Nephron progenitor cell (in vitro differentiated cells): ENCODE measurements at regions not wholly inside any gene's neighbourhood (a gene's known extent, or its start where the extent isn't known, plus 50 kb on each side); places are given as distances from the start of the nearest gene placed in this dataset.

Source experiments
- DNase-seq: peaks from one replicate; pipeline ENCODE4 v3.0.0; 2021
- H3K27ac Mint-ChIP-seq: 2 replicates; pipeline ENCODE4 v1.8.0; 2021; ENCODE audit warnings: mild to moderate bottlenecking, moderate library complexity, mixed read lengths
- H3K27me3 Mint-ChIP-seq: 2 replicates; pipeline ENCODE4 v1.8.0; 2021; ENCODE audit warnings: mild to moderate bottlenecking, low read depth, mixed read lengths; ENCODE audit not compliant: poor library complexity
- H3K36me3 Mint-ChIP-seq: 2 replicates; pipeline ENCODE4 v1.8.0; 2021; ENCODE audit warnings: low read depth, mixed read lengths
- H3K4me1 Mint-ChIP-seq: 2 replicates; pipeline ENCODE4 v1.8.0; 2021; ENCODE audit warnings: mixed read lengths
- H3K4me3 Mint-ChIP-seq: 2 replicates; pipeline ENCODE4 v1.8.0; 2021; ENCODE audit warnings: mild to moderate bottlenecking, moderate library complexity, mixed read lengths
- H3K9me3 Mint-ChIP-seq: 2 replicates; pipeline ENCODE4 v1.8.0; 2021; ENCODE audit warnings: mild to moderate bottlenecking, moderate library complexity, mixed read lengths
- TF ChIP-seq, protein P1 (sequence below): fragments of 200-600 bp; sonication (generic); IDR thresholded peaks from 2 replicates; pipeline ENCODE4 v1.5.0; 2021; ENCODE audit warnings: antibody characterized with exemption

DNA sequence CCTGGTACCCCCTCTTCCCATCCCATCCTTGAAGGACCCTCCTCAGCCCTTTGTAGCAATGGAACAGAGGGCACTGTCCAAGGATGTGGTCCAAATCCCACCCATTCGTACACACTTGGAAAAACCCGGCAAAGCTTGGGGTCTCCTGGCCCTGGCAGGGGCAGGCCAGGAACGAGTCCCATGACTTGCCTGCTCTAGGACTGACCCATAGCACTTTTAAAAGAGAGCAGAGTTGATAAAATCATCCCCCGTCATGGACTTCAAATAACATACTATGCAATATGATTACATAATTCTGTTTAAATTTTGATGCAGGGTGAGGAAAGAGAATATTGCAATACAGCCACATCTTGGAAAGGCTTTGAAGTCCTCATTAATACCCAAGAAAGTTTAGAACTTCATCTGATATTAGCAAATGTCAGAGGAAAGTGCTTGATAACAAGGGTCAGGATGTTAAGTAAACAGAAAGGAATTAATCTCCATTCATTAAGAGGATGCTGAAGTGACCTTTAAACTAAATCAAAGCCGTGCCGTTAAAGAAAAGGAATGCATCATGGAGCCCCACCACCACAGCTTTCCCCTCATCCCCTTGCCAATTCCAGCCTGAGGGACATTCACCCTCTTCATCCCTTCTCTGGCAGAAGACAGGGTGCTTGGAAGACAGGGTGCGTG lies 60.7 kb upstream of the NXT1 start:
- no peaks in the 10 kb centered on the region for H3K9me3 Mint-ChIP-seq
- TF ChIP-seq, protein P1, sequence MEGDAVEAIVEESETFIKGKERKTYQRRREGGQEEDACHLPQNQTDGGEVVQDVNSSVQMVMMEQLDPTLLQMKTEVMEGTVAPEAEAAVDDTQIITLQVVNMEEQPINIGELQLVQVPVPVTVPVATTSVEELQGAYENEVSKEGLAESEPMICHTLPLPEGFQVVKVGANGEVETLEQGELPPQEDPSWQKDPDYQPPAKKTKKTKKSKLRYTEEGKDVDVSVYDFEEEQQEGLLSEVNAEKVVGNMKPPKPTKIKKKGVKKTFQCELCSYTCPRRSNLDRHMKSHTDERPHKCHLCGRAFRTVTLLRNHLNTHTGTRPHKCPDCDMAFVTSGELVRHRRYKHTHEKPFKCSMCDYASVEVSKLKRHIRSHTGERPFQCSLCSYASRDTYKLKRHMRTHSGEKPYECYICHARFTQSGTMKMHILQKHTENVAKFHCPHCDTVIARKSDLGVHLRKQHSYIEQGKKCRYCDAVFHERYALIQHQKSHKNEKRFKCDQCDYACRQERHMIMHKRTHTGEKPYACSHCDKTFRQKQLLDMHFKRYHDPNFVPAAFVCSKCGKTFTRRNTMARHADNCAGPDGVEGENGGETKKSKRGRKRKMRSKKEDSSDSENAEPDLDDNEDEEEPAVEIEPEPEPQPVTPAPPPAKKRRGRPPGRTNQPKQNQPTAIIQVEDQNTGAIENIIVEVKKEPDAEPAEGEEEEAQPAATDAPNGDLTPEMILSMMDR, result no peak
- H3K4me3 Mint-ChIP-seq, result no peak overlapping the region
- peaks cover 48% of the 10 kb centered on the region for H3K4me1 Mint-ChIP-seq
- no peaks in the 10 kb centered on the region for H3K36me3 Mint-ChIP-seq
- H3K27ac Mint-ChIP-seq, result no peak overlapping the region
- peaks cover 2% of the 10 kb centered on the region for H3K27me3 Mint-ChIP-seq
- no peak for DNase-seq

DNA sequence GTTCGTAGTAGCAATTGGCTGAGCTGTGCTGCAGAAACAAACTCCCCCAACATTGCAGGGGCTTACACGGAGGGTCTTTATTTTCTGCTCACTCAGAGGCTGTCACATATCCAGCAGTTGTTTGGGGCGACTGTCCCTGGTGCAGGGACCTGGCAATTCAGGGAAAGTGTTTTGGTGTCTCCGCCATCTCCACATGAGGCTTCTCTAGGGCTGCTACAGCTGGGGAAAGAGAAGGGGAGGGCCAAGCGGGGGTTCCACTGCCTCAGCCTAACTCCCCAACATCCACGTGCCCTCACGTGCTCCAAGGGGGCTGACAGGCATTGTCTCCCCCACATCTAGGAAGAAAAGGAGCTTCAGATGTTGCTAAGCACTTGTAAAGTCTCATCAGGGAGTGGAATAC lies 61.3 kb upstream of the NXT1 start:
- H3K4me3 Mint-ChIP-seq, result no peak overlapping the region
- TF ChIP-seq, protein P1, result no peak
- no peaks in the 10 kb centered on the region for H3K27me3 Mint-ChIP-seq
- no peaks in the 10 kb centered on the region for H3K9me3 Mint-ChIP-seq
- H3K27ac Mint-ChIP-seq, result no peak overlapping the region
- DNase-seq, result no peak
- H3K4me1 Mint-ChIP-seq, result peaks cover 42% of the 10 kb centered on the region
- no peaks in the 10 kb centered on the region for H3K36me3 Mint-ChIP-seq

DNA sequence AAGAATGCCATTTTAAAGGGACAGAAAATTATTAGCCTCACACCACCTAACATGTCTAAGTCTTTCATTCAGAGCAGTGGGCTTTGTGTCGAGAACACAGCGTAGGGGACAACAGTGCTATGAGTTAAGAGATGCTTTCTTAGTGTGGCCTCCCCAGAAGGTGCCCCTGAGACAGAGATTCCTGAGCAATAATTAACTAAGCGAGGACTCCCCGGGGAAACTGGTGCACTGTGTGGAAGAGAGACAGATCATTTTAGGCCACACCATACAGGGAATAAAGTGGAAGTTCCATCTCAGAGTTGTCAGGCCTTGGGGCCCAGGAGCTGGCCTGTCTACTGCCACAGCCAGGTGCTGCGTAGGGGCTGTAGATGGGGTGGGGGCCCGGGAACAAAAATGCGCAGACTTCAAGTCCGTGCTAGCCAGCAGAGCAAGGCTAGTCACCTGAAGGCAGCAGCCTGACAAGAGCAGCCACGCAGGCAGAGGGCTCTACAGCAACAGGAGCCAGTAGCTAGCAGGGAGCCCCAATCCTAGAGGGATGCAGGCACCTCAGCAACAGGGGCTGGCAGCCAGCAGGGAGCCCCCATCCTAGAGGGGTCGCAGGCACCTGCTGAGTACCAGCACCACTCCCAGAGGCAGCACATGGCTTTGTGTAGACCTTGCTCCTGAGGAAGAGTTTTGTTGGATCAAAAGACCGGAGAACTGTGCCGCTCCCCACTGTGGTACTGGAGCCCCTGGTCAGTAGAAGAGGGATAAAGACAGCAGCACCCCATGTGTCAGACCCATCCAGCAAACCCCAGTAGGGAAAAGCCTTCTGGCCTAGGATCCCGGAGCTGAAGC lies 63.0 kb upstream of the NXT1 start:
- TF ChIP-seq, protein P1, result no peak
- H3K9me3 Mint-ChIP-seq, result no peaks in the 10 kb centered on the region
- H3K27me3 Mint-ChIP-seq, result peaks cover under 1% of the 10 kb centered on the region
- H3K36me3 Mint-ChIP-seq, result no peaks in the 10 kb centered on the region
- no peak overlapping the region for H3K4me3 Mint-ChIP-seq
- no peak overlapping the region for H3K27ac Mint-ChIP-seq
- no peak for DNase-seq
- peaks cover 31% of the 10 kb centered on the region for H3K4me1 Mint-ChIP-seq

DNA sequence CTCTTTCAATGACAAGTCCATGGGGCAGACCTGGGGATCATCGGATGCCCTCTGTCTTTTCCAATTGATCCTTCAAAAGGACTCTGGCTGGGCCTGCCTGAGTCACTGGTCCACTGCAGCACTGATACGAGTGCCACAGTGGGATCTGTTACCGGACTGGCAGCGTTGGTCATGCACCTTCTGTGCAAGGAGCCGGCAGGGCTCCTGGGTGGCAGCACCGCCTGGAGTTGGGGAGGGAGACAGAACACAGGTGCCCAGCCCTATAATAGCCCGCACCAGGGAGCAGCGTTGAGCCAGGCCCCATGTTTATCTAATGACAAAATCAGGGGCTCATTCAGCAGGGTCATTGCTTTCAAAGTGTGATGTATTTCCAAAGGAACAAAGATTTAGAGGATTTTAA lies 64.2 kb upstream of the NXT1 start:
- TF ChIP-seq, protein P1, result no peak
- Mint-ChIP-seq H3K36me3 (no peaks in the 10 kb centered on the region), H3K4me3 (no peak overlapping the region), H3K9me3 (no peaks in the 10 kb centered on the region), H3K27ac (no peak overlapping the region), H3K4me1 (peaks cover 31% of the 10 kb centered on the region), H3K27me3 (peaks cover 6% of the 10 kb centered on the region)
- no peak for DNase-seq

DNA sequence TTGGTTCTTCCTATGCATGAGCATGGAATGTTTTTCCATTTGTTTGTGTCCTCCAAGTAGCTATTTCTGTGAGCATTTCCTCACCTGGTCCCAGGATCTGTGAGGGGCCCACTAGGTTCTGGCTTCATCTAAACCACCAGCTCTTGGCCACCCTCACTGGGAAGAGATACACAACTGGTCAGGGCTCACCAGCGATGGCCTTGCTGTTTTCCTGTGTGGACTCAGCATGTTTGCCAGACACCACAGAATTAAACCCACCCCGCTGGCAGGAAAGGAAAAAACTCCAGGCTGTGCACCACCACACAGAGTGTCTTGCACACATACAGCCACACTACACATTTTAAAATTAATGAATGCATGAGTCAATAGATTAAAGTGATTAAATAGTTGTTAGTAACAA lies 65.1 kb upstream of the NXT1 start:
- TF ChIP-seq, protein P1, result no peak
- Mint-ChIP-seq H3K27ac (no peak overlapping the region), H3K4me3 (no peak overlapping the region), H3K4me1 (peaks cover 29% of the 10 kb centered on the region), H3K9me3 (no peaks in the 10 kb centered on the region), H3K27me3 (peaks cover 6% of the 10 kb centered on the region), H3K36me3 (no peaks in the 10 kb centered on the region)
- DNase-seq, result no peak
